NCI-H2107 (cell line): ENCODE measurements at regions not wholly inside any gene's neighbourhood (a gene's known extent, or its start where the extent isn't known, plus 50 kb on each side); places are given as distances from the start of the nearest gene placed in this dataset.
"Not testable (repeated sequence)": the region's sequence is repeated elsewhere in the genome, so short reads cannot be mapped to it uniquely, and the experiment has no call there.

Experiments used
- DNase-seq: peaks from one replicate; lab custom pipeline; 2025; lab: John Stamatoyannopoulos, UW

DNA sequence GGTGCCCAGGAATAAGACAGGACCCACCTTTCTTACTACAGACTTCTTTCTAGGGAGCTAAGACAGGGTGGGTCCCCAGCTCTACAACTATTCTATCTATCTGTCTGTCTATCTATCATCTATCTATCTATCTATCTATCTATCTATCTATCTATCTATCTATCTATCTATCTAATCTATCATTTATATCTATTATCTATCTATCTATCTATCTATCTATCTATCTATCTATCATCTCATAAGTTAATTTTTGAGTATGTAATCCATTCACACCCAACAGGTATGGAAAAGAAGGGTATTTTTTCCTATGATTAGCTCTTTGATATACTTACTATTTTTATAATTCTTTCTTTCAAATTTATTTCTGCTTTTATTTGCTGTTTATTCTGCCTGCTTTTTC lies 55.9 kb downstream of the BAMBI start:
- DNase-seq, result no peak

GRCh38 chr10:28733647-28734046 lies 56.3 kb downstream of the BAMBI start:
- DNase-seq, result no peak

DNA sequence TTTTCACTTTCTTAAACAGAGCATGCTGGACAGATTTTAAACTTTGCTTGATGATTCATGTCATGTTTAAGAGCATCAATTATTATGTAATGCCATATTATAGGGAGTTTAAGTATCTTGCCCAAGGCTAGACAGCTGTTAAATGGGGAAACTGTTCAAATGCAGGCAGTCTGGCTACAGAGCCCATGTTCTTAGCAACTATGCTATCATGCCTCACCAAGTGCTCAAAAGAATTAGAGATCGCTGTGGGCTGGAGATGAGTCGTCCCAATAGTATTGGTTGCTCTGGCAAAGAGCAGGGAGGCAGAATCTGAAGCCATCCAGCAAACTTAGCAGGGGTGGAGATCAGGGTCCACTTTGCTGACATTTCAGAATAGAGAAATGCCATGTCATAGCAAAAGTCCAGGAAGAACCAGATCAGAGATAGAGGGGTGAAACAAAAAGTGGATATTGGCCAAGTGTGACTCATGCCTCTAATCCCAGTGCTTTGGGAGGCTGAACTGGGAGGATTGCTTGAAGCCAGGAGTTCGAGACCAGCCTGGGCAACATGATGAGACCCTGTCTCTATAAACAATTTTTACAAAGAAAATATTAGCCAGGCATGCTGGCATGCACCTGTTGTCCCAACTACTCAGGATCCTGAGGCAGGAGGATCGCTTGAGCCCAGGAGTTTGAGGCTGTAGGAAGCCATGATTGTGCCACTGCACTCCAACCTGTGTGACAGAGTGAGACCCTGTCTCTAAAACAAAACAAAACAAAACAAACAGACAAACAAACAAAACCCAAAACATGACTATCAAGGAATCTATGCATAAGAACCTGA lies 57.8 kb downstream of the BAMBI start:
- no peak for DNase-seq

DNA sequence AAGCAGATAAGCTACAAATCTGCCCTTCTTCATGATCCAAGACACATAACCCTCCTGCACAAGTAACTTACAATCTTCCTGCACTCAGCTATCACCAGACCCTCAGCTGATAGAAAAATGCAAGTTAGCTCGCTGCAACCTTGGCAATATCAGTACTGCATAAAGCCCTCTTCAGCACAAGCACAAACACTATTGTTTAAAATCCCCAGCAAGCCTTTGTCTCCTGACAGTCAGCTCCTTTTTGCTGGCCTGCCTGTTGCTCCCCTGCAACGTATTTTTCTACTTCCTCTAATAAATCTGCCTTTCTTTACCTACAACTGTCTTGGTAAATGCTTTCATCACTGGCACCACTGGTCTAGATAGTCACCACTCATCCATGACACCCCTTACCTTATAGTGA lies 59.8 kb downstream of the BAMBI start:
- DNase-seq, result no peak

DNA sequence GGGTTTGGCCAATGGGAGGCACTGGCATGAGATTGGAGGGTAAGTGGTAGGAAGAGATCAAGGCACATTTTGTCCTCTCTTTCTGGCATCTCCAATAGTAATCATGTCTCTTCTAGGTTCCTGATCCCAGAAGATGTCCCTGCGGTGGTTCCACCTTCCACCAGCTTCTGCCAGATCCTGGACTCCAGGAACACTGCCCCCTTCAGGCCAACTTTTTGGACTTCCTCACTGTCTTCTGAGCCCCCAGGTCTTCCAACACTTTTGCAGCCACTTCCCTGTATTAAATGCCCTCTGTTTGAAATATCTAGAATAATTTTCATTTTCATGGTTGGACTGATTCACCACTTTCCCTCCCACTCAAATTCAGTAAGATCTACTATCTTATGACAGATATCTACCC lies 60.9 kb downstream of the BAMBI start:
- no peak for DNase-seq

DNA sequence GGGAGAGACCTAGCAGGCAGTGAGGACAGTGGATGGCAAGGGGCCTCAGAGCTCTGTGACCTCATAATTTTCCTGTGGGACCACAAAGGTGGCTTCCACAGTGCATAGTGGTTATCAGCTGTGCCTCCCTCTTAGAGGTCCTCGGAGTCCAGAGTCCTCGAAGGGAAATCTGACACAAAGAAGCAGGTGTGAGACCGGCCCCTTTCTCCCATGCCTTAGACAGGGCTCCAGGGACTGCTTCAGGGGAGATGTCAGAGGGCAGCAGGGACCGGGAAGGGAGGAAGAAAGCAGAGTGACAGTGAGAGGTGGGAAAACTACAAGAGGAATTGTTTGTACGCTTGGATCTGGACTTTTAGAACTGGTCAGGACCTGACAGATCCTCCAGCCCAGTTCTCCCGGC lies 66.3 kb downstream of the BAMBI start:
- no peak for DNase-seq

DNA sequence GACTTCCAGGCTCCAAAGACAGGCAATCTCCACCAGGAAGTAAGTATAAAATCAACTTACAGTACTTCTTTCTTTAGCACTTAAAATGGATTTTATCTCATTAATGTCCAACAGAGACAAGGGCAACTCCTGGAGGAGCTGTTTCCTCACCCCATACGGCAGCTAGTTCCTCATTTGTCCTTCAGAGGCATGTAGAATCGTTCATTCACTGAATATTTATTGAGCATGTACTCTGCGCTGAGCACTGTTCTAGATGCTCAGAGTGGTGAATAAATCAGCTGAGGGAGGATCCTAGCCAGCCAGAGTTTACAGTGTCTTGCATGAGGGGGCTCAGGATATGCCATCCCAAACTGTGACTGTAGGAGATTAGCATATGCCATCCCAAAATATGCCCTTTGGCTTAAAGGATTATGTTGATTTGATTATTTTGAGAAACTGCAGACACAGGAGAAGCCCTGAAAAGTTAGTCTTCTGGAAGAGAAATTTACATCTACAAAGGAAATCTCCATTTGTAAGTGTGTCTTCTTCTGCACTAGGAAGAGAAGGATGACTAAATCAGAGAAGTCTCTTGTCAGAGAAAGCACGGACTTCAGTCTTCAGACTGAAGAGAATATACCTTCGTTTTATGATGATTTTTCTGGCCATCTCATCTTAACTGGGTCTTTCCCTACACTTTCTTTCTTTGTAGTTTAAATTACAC lies 66.9 kb downstream of the BAMBI start:
- DNase-seq, result no peak

- no peak for DNase-seq
These were observed 77.8 kb downstream of the BAMBI start for GRCh38 chr10:28754930-28755718.

DNA sequence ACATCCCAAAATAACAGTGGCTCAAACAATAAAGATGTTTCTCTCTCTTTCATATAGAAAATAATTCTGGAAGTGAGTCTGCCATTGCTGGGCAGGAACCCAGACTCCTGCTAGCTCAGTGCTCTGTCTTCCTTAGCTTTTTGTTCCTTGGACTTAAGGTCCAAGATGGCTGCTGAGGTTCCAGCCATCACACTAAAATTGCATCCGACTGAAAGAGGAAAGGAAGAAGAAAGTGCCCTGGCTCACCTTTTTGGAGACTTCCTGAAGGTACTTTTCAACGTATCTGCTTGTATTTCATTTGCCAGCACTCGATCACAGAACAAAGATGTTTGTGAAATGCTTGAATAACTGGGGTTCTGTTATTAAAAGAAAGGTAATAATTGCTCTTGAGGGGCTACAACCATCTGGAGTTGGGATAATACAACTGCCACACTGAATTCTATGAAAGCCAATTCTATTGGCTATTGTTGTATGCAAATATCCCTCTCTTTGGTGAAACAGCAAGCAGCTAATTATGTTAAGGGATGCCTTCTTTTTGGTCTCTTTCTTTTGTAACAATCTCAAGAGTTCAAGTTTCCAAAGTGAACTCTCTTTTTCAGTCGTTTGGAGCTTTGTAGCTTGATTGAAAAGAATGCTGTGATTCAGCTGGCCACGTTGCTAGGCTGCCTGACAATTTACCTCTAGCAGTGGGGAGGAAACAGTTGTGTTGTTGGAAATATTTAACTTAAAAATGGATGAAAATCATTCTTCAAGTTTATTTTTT lies 83.9 kb downstream of the BAMBI start:
- DNase-seq, result no peak

DNA sequence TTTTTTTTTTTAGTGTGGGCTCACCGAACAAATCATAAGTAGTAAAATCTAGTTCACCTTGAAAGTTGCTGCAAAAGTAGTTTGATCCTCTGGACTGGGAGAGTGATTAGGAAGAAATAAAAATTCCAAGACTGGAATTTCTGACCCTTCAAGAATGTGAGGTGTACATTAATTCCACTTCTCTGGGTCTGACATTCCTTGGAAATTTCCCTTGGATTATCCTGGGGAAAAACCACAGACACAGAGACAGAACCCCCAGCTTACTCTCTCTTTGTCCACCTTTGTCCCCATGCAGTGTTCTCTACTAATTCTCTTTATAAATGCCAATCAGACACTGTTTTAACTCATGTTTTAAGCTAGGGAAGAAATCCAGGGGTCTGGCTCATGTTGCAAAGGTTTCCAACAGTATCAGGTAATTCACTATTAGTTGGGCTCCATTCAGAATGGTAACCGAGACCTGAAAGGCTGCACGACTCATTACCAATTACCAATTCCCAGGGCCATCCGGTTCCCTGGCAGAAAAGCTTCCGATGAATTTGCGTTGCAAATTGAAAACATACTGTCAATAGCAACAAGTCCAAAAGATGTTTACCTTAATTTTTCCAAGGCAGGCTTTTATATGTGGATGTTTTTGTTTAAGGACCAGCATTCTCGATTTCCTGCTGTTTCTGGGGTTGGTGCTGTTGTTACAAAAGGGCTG lies 86.3 kb downstream of the BAMBI start:
- DNase-seq, result no peak

DNA sequence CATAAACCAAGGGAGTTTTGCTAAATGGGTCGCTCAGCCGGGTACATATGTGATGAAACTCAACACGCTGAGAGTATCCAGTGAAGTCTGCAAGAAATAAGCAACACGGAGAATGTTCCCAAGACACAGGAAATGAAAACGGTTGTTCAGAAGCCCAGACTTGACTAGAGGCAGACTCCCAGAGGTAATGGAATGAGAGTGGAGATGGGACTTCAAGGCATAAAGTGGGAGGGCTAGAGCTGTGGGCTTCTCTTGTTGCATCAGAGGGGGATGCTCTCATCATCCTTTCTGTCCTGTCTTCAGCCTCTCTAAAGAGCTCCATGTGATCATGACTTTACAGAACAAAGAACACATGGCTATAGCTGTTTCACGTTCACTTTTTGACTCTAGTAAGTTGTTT lies 88.3 kb downstream of the BAMBI start:
- no peak for DNase-seq

DNA sequence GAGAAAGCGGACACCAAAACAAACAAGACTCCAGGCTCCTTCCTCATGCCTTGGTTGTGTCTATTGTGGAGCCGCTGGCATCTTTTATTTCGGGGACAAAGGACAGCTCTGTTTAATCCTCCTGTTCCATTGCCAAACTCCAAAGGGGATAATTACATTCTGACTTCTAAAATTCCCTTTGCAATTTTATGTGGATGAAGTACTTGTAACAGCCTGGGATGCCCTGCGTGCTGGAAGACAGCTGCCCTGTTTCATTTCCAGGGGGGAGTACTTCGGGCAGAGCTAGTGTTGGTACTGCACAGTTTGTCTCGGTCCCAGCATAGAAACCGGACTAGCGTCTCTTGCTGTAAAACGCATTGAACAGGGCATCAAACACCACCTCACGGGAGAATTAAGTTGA lies 90.9 kb downstream of the BAMBI start:
- DNase-seq, result no peak

GRCh38 chr10:28769091-28769604 lies 91.8 kb downstream of the BAMBI start:
- DNase-seq, result no peak

DNA sequence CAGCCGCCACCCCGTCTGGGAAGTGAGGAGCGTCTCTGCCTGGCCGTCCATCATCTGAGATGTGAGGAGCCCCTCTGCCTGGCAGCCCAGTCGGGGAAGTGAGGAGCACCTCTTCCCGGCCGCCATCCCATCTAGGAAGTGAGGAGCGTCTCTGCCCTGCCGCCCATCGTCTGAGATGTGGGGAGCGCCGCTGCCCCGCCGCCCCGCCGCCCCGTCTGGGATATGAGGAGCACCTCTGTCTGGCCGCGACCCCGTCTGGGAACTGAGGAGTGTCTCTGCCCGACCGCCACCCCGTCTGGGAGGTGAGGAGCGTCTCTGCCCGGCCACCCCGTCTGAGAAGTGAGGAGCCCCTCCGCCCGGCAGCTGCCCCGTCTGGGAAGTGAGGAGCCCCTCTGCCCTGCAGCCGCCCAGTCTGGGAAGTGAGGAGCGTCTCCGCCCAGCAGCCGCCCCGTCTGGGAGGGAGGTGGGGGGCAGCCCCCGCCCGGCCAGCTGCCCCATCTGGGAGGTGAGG lies 94.3 kb downstream of the BAMBI start:
- not testable (repeated sequence) for DNase-seq

- DNase-seq, result no peak
These were observed 97.0 kb downstream of the BAMBI start for GRCh38 chr10:28774051-28774995.

DNA sequence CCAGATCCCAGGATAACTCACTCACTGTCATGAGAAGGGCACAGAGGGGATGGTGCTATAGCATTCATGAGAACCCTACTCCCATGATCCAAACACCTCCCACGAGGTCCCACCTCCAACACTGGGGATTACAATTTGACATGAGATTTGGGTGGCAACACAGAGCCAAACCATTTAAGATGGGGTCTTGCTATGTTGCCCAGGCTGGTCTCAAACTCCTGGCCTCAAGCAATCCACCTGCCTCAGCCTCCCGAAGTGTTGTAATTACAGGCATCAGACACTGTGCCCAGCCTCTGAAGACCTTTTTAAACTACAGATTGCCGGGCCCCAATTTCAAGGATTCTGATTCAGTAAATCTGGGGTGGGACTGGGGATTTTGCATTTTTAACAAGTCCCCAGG lies 98.5 kb downstream of the BAMBI start:
- DNase-seq, result no peak

- no peak for DNase-seq
These were observed 99.2 kb downstream of the BAMBI start for GRCh38 chr10:28776519-28776918.

GRCh38 chr10:28777911-28778310 lies 100.6 kb downstream of the BAMBI start:
- DNase-seq, result no peak

DNA sequence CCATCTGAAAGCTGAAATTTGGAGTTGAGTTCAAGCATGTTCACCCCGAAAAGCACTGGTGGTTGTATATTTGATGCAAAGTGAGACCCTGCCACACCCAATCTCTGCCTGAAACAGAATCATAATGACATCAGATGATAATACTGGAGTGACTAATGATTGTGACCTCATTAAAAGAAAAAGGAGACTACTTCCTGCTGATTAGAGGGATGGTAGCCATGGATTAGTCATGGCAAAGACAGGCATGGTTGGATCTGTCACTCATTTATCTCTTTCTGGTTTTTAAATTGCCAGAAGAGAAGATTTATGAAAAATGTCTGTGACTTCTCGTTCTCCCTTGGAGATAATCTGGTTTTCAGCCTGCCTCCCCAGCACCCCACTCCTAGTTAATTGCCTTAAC lies 101.2 kb downstream of the BAMBI start:
- no peak for DNase-seq

DNA sequence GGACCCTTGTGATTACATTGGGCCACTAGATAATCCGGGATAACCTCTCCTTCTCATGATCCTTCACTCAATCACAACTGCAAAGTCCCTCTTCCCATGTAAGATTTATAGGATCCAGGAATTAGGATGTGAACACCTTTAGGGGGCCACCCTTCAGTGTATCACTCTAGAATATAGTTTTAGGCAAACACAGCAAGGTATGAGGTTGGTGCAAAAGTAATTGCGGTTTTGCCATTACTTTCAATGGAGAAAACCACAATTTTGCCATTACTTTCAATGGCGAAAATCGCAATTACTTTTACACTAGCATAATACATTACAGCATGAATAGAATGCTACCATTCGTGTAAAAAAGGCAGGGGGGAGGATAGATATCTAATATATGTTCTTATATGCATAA lies 104.0 kb downstream of the BAMBI start:
- no peak for DNase-seq
